ENCODE measurements at regions not wholly inside any gene's neighbourhood (a gene's known extent, or its start where the extent isn't known, plus 50 kb on each side); places are given as distances from the start of the nearest gene placed in this dataset.

GRCh38 chr22:27179161-27179560, 521.8 kb downstream of the MIAT start:
- no peaks in the 10 kb centered on the region for H3K36me3 ChIP-seq
- DNase-seq (ENCODE audit: low spot score) = no peak
- H3K9me3 ChIP-seq = no peaks in the 10 kb centered on the region
- intact Hi-C loops (cut with DNase I) = no loop called here
- WGBS = 88% methylated on average over 3 of the region's 3 CpGs
- TF ChIP-seq POLR2A (IDR thresholded peaks at IDR 0.05) = no peak
- TF ChIP-seq CTCF (IDR thresholded peaks at IDR 0.05) = no peak
- no peak for TF ChIP-seq POLR2AphosphoS5 (IDR thresholded peaks at IDR 0.05)
- H3K27ac ChIP-seq = no peak overlapping the region
- H3K4me3 ChIP-seq = no peak overlapping the region
- H3K4me1 ChIP-seq (replicated peaks) = no peaks in the 10 kb centered on the region
- no peaks in the 10 kb centered on the region for H3K27me3 ChIP-seq (replicated peaks; ENCODE audit: insufficient read depth)

GRCh38 chr22:27181537-27181936, 524.1 kb downstream of the MIAT start:
- intact Hi-C loops (cut with DNase I) = no loop called here
- DNase-seq (ENCODE audit: low spot score) = no peak
- Histone ChIP-seq H3K27me3 (replicated peaks; ENCODE audit: insufficient read depth) (no peaks in the 10 kb centered on the region), H3K27ac (no peak overlapping the region), H3K4me1 (replicated peaks) (no peaks in the 10 kb centered on the region), H3K36me3 (no peaks in the 10 kb centered on the region), H3K9me3 (no peaks in the 10 kb centered on the region), H3K4me3 (no peak overlapping the region)
- no peak for TF ChIP-seq CTCF (IDR thresholded peaks at IDR 0.05)
- no peak for TF ChIP-seq POLR2A (IDR thresholded peaks at IDR 0.05)
- no peak for TF ChIP-seq POLR2AphosphoS5 (IDR thresholded peaks at IDR 0.05)
- WGBS = 98% methylated on average over 4 of the region's 4 CpGs

- 62% methylated on average over 6 of the region's 6 CpGs for WGBS
- Histone ChIP-seq H3K27ac (no peak overlapping the region), H3K9me3 (no peaks in the 10 kb centered on the region), H3K4me1 (replicated peaks) (no peaks in the 10 kb centered on the region), H3K27me3 (replicated peaks; ENCODE audit: insufficient read depth) (no peaks in the 10 kb centered on the region), H3K4me3 (no peak overlapping the region), H3K36me3 (no peaks in the 10 kb centered on the region)
- no peak for DNase-seq (ENCODE audit: low spot score)
- intact Hi-C loops (cut with DNase I) = no loop called here
- TF ChIP-seq POLR2A (IDR thresholded peaks at IDR 0.05) (no peak), CTCF (IDR thresholded peaks at IDR 0.05) (no peak), POLR2AphosphoS5 (IDR thresholded peaks at IDR 0.05) (no peak)
Observed at GRCh38 chr22:27183474-27183873, 526.1 kb downstream of the MIAT start.

GRCh38 chr22:27185099-27185709, 527.8 kb downstream of the MIAT start:
- intact Hi-C loops (cut with DNase I) = no loop called here
- Histone ChIP-seq H3K4me1 (replicated peaks) (no peaks in the 10 kb centered on the region), H3K27me3 (replicated peaks; ENCODE audit: insufficient read depth) (no peaks in the 10 kb centered on the region), H3K36me3 (no peaks in the 10 kb centered on the region), H3K9me3 (no peaks in the 10 kb centered on the region), H3K27ac (no peak overlapping the region), H3K4me3 (no peak overlapping the region)
- DNase-seq (ENCODE audit: low spot score) = no peak
- no peak for TF ChIP-seq CTCF (IDR thresholded peaks at IDR 0.05)
- TF ChIP-seq POLR2A (IDR thresholded peaks at IDR 0.05) = no peak
- TF ChIP-seq POLR2AphosphoS5 (IDR thresholded peaks at IDR 0.05) = no peak
- 92% methylated on average over 3 of the region's 3 CpGs for WGBS

GRCh38 chr22:27185760-27186302, 528.4 kb downstream of the MIAT start:
- intact Hi-C loops (cut with DNase I) = no loop called here
- Histone ChIP-seq H3K36me3 (no peaks in the 10 kb centered on the region), H3K4me3 (no peak overlapping the region), H3K27ac (no peak overlapping the region), H3K27me3 (replicated peaks; ENCODE audit: insufficient read depth) (no peaks in the 10 kb centered on the region), H3K9me3 (no peaks in the 10 kb centered on the region), H3K4me1 (replicated peaks) (no peaks in the 10 kb centered on the region)
- WGBS = 52% methylated on average over 9 of the region's 12 CpGs
- no peak for DNase-seq (ENCODE audit: low spot score)
- TF ChIP-seq POLR2A (IDR thresholded peaks at IDR 0.05) (no peak), POLR2AphosphoS5 (IDR thresholded peaks at IDR 0.05) (no peak), CTCF (IDR thresholded peaks at IDR 0.05) (no peak)

All from prostate gland (tissue), 2 donors.